HG03095 (cell line): ENCODE measurements at regions not wholly inside any gene's neighbourhood (a gene's known extent, or its start where the extent isn't known, plus 50 kb on each side); places are given as distances from the start of the nearest gene placed in this dataset.
"Not testable (repeated sequence)": the region's sequence is repeated elsewhere in the genome, so short reads cannot be mapped to it uniquely, and the experiment has no call there.

ENCODE experiments used
- ATAC-seq: cut with Tn5 transposase; IDR thresholded peaks from one replicate; pipeline ENCODE4 v1.9.1; 2021; ENCODE audit warnings: moderate library complexity; ENCODE audit not compliant: unreplicated experiment

DNA sequence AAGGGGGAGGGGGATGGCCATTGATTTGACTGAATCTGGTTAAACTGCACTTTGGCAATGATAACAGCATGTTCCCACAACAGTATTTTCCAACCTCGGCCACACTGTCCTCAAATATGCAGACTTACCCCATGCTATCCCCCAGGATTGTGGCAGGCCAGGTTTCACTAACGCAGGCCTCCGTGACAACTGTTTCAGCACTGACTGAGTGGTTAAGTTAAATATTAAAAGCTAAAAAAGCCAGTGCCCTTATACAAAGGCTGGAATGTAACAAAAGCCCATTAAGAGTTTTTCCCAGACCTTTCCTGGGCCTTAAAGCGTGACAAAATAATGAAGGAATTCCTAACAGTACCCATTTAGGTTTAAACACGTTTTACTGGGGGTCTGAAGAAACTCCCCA, 202.9 kb downstream of the USP25 start:
- no peak for ATAC-seq

DNA sequence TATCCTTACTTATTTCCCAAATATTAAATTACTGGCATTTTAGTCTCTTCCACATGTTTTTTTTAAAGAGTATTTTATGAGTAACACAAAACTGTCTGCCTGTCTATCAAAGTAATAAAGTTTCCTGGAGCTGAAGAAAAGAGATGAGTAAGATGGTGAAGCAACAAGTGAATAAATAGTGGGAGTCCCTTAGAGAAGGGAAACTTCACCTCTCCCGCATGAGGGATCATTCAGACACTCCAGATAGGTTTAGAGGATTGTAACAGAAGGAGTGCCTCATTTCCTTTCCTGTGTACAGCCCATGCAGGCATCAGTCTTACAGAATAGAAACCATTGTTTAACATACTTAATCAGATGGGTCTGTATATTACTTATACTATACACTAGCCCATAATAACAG, 205.7 kb downstream of the USP25 start:
- no peak for ATAC-seq

DNA sequence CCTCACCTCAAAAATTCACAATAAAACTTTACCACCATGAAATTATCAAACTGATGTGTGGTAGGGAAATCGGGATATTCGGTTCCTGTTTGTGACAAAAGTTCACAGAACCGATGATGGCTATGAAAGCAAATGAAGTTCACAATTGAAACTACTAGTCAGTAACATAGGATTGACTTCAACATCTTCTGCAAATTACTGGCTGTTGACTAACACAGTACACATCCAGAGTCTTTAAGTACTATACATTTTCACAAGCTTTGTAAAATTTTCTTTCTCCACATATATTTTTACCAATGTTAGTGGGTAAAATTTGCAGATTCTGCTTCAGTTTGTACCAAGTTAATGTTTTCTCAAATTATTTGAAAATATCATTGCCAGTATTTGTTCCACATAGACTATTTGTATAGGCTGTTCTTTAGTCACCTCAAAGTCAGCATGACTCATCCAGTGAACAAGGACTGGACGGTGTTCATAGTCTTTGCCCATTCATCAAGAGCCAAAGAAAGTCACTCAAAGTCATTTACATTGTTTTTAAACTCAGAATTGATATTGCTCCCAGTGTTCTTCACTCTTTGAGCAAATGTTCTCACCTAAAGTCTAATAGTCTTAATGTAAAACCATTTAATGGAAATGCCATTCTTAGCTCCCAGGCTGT, 213.4 kb downstream of the USP25 start:
- ATAC-seq = no peak

DNA sequence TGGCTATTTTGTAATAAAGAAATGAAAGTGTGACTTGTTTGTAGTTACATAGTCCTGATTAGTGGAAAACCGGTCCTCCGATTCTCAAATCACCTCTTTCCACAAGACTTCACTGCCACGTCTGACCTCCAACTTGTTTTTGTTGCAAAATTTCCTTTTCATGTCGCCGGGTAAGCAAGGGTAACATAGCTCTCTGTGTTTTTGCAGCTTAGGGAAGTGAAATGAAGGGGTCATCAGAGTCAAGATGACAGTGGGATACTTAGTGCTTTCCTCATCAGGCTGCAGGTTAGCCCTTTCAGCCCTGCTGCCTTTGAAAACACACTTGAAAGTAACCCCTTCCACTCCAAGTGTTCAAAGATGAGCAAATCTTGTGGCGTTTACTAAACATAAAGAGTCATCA, 217.9 kb downstream of the USP25 start:
- ATAC-seq = no peak

DNA sequence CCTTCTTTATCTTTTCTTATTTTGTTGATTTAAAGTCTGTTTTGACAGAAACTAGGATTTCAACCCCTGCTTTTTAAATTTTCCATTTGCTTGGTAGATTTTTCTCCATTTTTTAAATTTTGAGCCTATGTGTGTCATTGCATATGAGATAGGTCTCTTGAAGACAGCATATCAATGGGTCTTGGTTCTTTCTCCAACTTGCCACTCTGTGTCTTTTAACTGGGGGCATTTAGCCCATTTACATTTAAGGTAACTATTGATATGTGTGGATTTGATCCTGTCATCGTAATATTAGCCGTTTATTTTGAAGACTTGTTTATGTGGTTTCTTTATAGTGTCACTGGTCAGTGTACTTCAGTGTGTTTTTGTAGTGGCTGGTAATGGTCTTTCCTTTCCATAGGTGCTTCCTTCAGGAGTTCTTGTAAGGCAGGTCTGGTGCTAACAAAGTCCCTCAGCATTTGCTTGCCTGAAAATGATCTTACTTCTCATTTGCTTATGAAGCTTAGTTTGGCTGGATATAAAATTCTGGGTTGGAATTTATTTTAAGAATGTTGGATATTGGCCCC, 223.9 kb downstream of the USP25 start:
- no peak for ATAC-seq

DNA sequence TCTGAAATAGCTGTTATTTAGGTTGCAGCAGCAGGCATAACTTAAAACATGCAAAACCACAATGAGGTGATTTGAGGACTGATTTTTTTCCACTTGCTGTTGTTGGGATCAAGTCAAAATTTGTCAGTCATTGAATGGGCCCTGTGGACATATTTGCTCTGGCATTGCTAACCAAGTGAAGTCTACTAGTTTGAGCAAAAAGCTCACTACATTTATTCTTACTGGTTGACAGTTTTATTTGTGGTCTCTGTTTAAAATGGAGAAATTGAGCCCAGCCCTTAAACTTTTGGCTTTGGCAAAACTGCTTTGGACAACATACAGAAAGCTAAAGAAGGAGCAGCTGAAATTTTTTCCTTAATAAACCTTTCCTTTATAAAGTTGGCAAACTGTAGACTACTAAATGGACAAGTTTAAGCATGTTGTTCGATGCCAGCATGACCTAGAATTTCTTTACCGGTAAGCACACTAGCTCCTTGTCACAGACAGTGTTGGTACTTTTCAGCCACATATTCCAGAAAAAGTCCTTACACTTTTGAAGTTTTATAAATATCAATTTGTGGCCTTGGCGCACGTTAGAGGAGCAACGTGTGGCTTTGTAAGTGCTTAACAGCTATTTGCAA, 234.6 kb downstream of the USP25 start:
- ATAC-seq = no peak

DNA sequence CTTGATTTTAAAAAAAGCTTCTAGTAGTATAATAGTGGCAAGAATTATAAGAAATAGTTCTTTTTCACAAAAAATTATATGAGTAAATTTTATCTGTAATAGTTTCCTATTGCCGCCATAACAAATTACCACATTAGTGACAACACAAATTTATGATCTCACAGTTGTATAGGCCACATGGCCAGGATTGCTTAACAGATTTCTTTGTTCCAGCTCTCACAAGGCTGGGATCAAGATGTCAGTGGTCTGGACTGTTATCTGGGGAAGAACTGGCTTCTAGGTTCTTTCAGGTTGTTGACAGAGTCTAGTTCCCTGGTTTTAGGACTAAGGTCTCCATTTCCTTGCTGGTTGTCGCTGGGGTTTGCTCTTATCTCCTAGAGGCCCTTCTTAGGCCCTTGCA, 236.4 kb downstream of the USP25 start:
- ATAC-seq = no peak

DNA sequence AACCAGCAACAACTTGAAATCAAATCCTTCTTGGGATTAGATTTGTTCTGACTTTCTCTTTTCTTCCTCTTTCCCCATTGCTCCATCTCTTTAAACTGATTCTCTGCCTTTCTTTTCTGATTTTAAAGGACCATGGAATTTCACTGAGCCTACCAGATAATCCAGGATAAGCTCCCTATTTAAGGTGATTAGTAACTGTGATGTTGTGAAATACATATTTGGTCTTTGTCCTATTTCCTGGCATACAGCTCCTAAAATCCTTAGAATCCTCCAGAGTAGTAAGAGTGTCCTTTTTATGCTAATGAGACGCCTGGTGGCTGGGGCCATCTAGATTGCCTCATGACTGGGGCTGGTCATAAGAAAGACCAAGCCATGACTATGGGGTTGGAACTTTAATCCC, 236.9 kb downstream of the USP25 start:
- no peak for ATAC-seq

DNA sequence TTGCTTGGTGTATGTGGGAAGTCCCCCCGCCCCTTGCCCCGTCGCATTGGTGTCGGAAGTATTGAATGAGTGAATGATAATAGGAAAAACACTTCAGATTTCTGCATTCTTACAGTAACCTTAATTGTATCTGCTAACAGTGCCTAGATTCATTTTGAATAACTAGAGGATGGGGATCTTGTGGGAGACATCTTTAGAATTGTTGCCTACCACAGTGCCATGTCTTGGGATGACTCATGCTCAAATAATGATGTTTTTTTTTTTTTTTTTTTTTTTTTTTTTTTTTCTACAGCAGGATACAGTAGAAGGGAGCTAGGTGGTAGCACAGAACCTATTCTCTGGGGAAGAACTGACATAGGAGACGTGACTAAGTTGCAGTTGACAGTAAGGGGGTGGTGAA, 237.9 kb downstream of the USP25 start:
- no peak for ATAC-seq

DNA sequence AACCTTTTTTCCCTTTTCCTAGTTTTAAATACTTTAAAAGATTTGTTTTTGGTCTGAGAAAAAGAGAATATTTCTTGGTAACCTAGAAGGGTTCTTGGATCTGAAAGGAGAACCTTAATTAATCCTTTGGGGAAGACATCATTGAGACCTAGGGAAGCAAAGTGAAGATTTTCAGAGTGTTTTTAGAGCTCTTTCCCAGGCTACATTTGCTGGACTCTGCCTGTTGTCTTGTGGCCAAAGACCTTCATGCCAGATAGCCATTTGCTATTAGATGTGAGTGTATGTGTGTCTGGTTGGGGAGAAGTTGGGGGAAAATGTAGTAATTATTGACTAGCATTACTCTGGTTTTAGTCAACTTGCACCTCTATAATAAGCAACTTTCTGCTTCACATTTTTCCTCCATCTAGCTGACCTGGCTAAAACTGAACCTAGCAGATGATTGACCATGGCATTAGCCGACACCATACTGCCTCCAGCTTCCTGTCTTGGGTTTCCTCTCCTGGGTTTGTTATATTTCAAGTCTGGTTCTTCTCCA, 239.1 kb downstream of the USP25 start:
- ATAC-seq = no peak

DNA sequence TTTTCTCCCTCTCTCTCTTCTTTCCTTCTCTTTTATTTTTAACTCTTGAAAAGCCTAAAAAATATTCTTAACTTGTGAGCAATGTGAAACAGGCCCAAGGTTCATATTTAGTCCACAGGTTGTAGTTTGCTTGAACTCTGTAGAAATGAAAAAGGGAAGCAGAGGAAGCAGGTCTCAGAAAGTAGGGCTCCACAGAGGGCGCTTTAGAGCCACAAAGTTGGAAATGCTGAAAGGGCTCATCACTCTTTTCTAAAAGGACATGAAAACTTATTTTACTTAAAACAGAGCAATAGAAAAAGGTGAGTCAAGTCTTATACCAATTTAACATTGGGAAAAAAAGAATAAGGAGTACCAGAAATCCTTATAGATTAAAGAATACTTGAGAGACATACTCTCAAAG, 247.0 kb downstream of the USP25 start:
- ATAC-seq = no peak

DNA sequence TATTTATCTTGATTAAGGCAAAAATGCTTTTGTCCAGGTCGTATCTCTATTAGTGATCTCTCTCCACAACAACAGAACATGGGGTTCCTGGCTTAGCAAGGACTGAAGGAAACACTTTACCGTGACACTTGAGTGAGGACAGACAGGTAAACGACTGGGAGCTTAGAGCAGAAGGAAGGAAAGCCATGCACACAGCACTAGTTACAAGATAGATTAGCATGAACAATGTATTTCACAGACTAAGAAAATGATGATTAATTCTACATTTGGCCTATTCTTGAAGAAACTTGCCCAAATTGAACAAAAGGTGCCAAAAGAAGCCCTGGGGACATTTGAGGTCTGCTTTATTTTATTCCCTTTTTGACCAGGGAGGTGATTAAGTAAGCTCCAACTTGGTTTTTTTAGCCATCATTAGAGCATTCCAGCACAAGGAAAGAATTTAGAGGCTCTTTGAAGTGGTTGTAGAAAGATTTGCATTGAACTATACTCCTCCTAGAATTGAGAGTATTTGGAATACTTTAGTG, 248.5 kb downstream of the USP25 start:
- ATAC-seq = no peak

DNA sequence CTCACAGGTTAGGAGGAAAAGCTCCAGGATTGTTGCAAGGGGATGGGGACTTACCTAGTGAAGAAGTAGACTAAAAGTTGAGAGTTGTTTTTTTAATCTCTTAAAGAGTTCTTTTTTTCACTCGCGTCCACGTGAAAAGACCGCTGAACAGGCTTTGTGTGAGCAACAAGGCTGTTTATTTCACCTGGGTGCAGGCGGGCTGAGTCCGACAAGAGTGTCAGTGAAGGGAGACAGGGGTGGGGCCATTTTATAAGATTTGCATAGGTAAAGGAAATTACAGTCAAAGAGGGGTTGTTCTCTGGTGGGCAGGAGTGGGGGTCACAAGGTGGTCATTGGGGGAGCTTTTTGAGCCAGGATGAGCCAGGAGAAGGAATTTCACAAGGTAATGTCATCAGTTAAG, 249.7 kb downstream of the USP25 start:
- ATAC-seq = not testable (repeated sequence)

DNA sequence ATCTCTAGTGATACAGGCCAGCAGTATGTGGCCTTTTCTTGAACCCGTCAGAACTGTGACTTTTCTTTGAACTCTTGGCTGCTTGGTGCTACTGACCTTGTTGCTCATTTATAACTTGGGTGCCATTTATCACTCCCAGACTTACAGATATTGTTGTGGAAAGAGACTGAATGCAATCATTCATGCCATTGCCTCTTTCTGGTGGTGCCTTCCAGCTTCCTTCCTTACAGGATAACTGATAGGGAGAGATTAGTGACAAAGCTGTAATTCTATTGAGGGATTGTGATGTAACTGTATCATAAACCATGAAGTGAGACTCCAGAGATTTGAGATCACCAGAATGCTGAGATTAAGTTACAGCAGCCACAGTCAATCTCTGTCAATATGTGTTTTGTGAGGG, 256.5 kb downstream of the USP25 start:
- no peak for ATAC-seq

DNA sequence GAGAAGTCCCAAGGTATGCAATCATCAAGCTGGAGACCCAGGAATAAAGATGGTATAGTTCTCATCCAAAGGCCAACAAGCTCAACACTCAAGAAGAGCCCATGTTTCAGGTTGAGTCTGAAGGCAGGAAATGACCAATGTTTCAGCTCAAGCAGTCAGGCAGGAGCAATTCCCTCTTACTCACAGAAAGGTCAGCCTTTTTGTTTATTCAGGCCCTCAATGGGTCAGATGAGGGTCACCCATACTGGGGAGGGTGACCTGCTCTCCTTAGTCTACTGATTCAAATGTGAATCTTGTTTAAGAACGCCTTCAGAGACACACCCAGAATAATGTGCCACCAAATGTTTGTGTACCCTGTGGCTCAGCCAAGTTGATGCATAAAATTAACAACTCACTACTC, 262.4 kb downstream of the USP25 start:
- no peak for ATAC-seq

DNA sequence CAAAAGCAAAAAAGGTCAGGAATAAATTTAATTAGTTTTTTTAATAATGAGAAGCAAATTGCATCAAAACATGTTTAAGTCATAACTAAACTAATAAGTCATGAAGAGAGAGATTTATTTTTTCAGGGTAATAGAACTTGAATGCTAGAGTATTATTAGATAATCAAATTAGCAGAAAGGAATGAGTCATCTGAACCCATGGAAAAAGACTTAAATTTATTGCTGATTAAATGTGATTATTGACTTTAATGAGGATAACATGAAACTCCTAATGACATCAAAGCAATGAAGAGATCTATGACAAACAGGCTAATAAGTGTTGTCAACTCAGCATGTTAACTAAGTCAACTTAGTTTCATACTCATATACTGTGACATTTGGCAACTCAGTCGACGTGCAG, 264.2 kb downstream of the USP25 start:
- ATAC-seq = no peak

DNA sequence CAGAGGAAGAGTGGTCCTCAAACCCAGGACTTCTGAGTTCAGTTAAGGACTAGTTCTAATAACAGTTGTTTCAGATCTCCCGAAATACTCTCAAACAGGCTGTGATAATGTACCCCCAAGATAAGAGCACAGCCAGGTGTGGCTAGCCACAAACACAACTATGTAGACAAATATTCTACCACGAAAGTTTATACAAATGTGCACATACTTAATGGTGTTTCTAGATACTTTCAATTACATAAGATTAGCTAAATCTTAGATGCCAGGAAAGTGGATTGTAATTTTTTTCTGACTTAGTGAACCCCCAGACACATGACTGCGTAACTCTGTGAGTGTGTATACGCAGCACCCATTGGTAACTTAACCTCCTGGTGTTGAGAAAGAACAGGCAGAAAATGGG, 270.0 kb downstream of the USP25 start:
- no peak for ATAC-seq

DNA sequence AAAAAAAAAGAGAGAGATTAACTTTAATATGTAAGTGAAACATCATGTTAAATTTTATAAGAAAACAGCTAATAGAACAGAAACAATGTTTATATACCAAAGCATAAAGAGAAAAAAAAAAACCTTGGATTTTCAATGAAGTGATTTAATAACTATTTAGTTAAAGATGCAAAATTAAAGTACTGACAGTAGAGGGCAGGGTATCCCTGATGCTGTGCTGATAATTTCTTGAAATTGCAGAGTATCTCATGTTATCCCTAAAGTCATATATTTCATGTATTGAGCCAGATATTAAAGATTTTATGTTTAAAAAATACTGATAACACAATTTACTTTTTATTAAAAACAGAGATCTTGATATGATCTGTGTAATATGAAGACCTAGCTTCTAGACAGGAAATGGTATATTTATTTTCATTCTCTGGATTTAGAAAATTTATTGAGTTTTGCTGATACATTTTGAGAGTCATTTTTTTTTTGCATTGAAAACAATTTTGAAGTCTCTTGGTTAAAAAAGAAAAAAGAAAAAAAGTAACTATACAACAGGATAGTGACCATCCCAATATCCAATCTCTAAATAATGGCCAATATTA, 273.2 kb downstream of the USP25 start:
- ATAC-seq = no peak

DNA sequence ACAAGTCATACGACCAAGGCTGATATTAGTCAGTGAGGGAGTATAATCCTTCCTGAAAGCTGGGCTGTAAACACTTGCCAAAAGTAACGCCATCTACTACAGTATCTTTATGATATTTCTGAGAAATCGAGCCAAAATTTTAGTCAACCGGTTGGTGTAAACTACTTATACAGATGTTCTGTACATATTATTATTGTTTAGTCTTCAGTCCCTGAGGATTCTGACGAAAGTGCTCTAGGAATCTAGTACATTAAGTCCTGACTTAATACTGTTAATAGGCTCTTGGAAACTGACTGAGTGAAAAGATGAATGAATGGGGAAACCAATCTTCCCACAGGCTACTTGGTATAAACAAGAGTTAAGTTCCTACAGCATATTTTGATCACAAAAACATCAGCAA, 274.3 kb downstream of the USP25 start:
- no peak for ATAC-seq

DNA sequence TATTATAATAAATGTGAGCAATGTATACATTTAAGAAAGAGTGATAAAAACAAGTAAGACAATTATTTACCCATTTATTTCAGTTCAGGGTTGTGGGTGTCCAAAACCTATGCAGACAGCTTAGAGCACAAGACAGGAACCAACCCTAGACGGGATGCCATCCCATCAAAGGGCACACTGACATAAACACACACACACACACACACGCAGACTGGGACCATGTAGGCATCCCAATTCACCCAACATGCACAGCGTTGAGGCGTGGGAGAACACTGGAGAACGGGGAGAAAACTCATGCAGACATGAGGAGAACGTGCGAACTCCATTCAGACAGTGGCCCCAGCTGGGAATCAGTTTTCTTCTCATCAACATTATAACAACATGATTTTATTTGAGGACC, 274.7 kb downstream of the USP25 start:
- ATAC-seq = no peak

DNA sequence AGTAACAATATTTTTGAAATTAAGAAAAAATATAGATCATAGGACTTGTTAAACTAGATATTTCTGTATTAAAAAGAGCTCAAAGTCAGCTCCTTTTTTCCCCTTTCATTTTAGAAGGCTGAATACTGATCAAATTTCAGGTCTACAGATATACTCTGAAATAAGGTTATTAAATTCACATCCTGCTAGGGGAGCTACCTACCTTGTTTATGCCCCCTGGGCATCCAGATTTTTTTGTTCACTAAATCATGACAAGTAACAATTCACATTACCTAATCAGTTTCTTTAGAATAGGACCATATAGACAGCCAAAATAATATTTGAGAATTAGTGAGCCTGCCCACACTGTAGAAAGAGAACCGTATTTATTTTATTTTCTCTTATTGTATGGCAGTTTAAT, 276.2 kb downstream of the USP25 start:
- ATAC-seq = no peak

DNA sequence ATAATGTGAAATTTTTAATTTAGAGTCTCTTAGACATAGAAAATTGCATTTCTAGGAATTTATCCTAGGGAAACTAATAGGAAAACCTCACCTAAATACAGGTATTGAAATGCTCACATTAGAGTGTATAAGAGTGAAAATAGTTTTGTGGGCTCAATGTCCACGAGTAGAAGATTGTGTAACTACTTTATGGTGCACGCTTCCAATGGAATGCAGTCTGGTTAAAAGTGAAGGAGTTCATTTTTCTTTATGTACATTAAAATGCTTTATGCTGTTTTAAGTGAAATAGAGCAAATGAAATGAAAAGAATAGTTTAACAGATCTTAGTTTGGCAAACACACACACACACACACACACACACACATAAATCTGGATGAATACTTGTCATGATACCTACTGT, 278.2 kb downstream of the USP25 start:
- no peak for ATAC-seq
